ENCODE measurements at regions not wholly inside any gene's neighbourhood (a gene's known extent, or its start where the extent isn't known, plus 50 kb on each side); places are given as distances from the start of the nearest gene placed in this dataset.

DNA sequence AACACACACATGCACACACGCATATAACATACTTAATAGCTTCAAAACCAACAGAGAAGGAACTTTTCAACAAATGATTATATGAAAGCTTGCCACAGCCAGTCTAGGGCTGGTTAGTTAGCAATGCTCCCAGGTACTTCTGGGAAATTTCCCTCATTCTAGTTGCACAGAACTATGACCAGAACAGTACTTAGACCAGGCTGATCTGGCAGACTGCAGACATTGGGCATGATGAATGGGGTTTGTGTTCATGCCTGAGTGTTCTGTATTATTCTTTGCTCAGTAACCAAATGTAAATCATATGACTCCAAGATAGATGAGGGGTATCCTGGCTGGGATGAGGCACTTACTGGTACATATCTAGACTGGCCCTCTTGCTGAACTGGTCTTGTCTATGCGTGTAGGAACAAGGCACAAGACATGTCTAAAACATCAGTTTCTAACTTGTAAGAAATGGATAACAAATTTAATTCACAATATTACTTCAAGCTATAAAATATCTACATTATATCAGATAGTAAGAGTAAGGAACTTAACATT lies 50.3 kb upstream of the GEMIN8 start:
- H3K27ac ChIP-seq (ENCODE audit: low read depth, low read length), result no peak overlapping the region
- H3K27me3 ChIP-seq (ENCODE audit: control insufficient read depth, insufficient read depth, low read length), result no peaks in the 10 kb centered on the region
- DNase-seq (ENCODE audit: low read depth, low spot score), result no peak
- no peak overlapping the region for H3K4me3 ChIP-seq (ENCODE audit: low read depth, low read length)
- POLR2A ChIA-PET, result no interaction called here
- TF ChIP-seq, protein P1, sequence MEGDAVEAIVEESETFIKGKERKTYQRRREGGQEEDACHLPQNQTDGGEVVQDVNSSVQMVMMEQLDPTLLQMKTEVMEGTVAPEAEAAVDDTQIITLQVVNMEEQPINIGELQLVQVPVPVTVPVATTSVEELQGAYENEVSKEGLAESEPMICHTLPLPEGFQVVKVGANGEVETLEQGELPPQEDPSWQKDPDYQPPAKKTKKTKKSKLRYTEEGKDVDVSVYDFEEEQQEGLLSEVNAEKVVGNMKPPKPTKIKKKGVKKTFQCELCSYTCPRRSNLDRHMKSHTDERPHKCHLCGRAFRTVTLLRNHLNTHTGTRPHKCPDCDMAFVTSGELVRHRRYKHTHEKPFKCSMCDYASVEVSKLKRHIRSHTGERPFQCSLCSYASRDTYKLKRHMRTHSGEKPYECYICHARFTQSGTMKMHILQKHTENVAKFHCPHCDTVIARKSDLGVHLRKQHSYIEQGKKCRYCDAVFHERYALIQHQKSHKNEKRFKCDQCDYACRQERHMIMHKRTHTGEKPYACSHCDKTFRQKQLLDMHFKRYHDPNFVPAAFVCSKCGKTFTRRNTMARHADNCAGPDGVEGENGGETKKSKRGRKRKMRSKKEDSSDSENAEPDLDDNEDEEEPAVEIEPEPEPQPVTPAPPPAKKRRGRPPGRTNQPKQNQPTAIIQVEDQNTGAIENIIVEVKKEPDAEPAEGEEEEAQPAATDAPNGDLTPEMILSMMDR (IDR thresholded peaks at IDR 0.05; ENCODE audit: low read depth, low read length), result no peak
- CTCF ChIA-PET, result no interaction called here
- no peaks in the 10 kb centered on the region for H3K9me3 ChIP-seq (ENCODE audit: control insufficient read depth, insufficient read depth, low read length)

Data from AG04450 (cell line).